ENCODE measurements at regions not wholly inside any gene's neighbourhood (a gene's known extent, or its start where the extent isn't known, plus 50 kb on each side); places are given as distances from the start of the nearest gene placed in this dataset.

GRCh38 chr19:28534766-28535351 is 678.1 kb downstream of the UQCRFS1 start:
- CTCF ChIA-PET: no interaction called here
- POLR2A ChIA-PET: no interaction called here

GRCh38 chr19:28532765-28533341 is 680.1 kb downstream of the UQCRFS1 start:
- POLR2A ChIA-PET: no interaction called here
- CTCF ChIA-PET: no interaction called here

- ChIA-PET POLR2A (no interaction called here), CTCF (no interaction called here)
These were observed 681.0 kb downstream of the UQCRFS1 start for GRCh38 chr19:28531979-28532378.

GRCh38 chr19:28530406-28531035 is 682.4 kb downstream of the UQCRFS1 start:
- ChIA-PET CTCF (no interaction called here), POLR2A (no interaction called here)

GRCh38 chr19:28526038-28526437 is 686.9 kb downstream of the UQCRFS1 start:
- POLR2A ChIA-PET: no interaction called here
- CTCF ChIA-PET: no interaction called here

- ChIA-PET POLR2A (no interaction called here), CTCF (no interaction called here)
These were observed 689.3 kb downstream of the UQCRFS1 start for GRCh38 chr19:28523619-28524018.

GRCh38 chr19:28522545-28522922 is 690.4 kb downstream of the UQCRFS1 start:
- ChIA-PET CTCF (no interaction called here), POLR2A (no interaction called here)

GRCh38 chr19:28521614-28522544 is 691.1 kb downstream of the UQCRFS1 start:
- CTCF ChIA-PET: no interaction called here
- POLR2A ChIA-PET: no interaction called here

- CTCF ChIA-PET: no interaction called here
- POLR2A ChIA-PET: no interaction called here
These were observed 691.9 kb downstream of the UQCRFS1 start for GRCh38 chr19:28520998-28521568.

- CTCF ChIA-PET: no interaction called here
- POLR2A ChIA-PET: no interaction called here
These were observed 692.7 kb downstream of the UQCRFS1 start for GRCh38 chr19:28519952-28520861.

- CTCF ChIA-PET: no interaction called here
- POLR2A ChIA-PET: no interaction called here
These were observed 693.7 kb downstream of the UQCRFS1 start for GRCh38 chr19:28519218-28519779.

GRCh38 chr19:28516415-28516872 is 696.5 kb downstream of the UQCRFS1 start:
- ChIA-PET POLR2A (no interaction called here), CTCF (no interaction called here)

- POLR2A ChIA-PET: no interaction called here
These were observed 698.8 kb downstream of the UQCRFS1 start for GRCh38 chr19:28514166-28514565.

GRCh38 chr19:28511655-28512054 is 701.3 kb downstream of the UQCRFS1 start:
- CTCF ChIA-PET: no interaction called here
- POLR2A ChIA-PET: no interaction called here

More at GRCh38 chr19:28514166-28514565, 698.8 kb downstream of the UQCRFS1 start:
- CTCF ChIA-PET: no interaction called here

- CTCF ChIA-PET: no interaction called here
- POLR2A ChIA-PET: no interaction called here
These were observed 703.7 kb downstream of the UQCRFS1 start for GRCh38 chr19:28509079-28509895.

GRCh38 chr19:28508666-28509065 is 704.3 kb downstream of the UQCRFS1 start:
- CTCF ChIA-PET: no interaction called here

GRCh38 chr19:28505933-28506332 is 707.0 kb downstream of the UQCRFS1 start:
- ChIA-PET CTCF (no interaction called here), POLR2A (no interaction called here)

More at GRCh38 chr19:28508666-28509065, 704.3 kb downstream of the UQCRFS1 start:
- POLR2A ChIA-PET: no interaction called here

- ChIA-PET POLR2A (no interaction called here), CTCF (no interaction called here)
These were observed 707.8 kb downstream of the UQCRFS1 start for GRCh38 chr19:28505134-28505533.

All from activated CD8-positive, alpha-beta memory T cell treated with anti-CD3 and anti-CD28 coated beads for 36 hours (primary cell).